A549 (cell line): ENCODE measurements at regions not wholly inside any gene's neighbourhood (a gene's known extent, or its start where the extent isn't known, plus 50 kb on each side); places are given as distances from the start of the nearest gene placed in this dataset.

Source experiments
- ATAC-seq, 2 experiments: fragments of 200-7000 bp in 1 of 2; fragments of >200 bp in 1 of 2; cut with Nextera tagmentation in 1 of 2; cut with Tn5 transposase in 1 of 2; 3 replicates each; pipeline versions ENCODE4 v1.8.0 to v1.9.1; 2018 to 2020; ENCODE audit warnings: mild to moderate bottlenecking in 1 of 2, moderate library complexity in 1 of 2
- CTCF ChIA-PET: fragments of 300-600 bp; sonication (Branson Sonifier 250); formaldehyde crosslinking; extraction: SDS; loops from one replicate; lab custom pipeline; 2021; ENCODE audit warnings: antibody characterized with exemption, inconsistent platforms; lab: Yijun Ruan, JAX
- POLR2A ChIA-PET: fragments of 350-600 bp; formaldehyde crosslinking; extraction: SDS; loops from one replicate; lab custom pipeline; 2021; ENCODE audit warnings: antibody characterized with exemption, inconsistent platforms; lab: Yijun Ruan, JAX
- DNase-seq, 2 experiments: peaks; one replicate each; pipeline versions ENCODE4 v3.0.0 to v3.0.0-alpha.2; 2011 to 2016; ENCODE audit warnings: low read depth in 1 of 2, low spot score in 1 of 2
- FAIRE-seq: peaks from 2 replicates; lab custom pipeline; 2011; peaks lifted over from hg19 to GRCh38; lab: Jason Lieb, UNC
- H3K27ac ChIP-seq, 2 experiments: fragments of >200 bp; sonication (Bioruptor Twin); formaldehyde crosslinking; 3 replicates each; pipeline ENCODE4 v1.5.1; 2016 to 2017
- H3K4me1 ChIP-seq: fragments of >200 bp; sonication (Bioruptor Twin); formaldehyde crosslinking; 3 replicates; pipeline ENCODE4 v1.6.1; 2016
- H3K4me2 ChIP-seq: fragments of >200 bp; sonication (Bioruptor Twin); formaldehyde crosslinking; 3 replicates; pipeline ENCODE4 v1.6.1; 2016
- H3K4me3 ChIP-seq: fragments of >200 bp; sonication (Bioruptor Twin); formaldehyde crosslinking; 3 replicates; pipeline ENCODE4 v1.5.1; 2016
- H3K9me3 ChIP-seq: fragments of >200 bp; sonication (Bioruptor Twin); formaldehyde crosslinking; 3 replicates; pipeline ENCODE4 v1.6.1; 2016
- BHLHE40 ChIP-seq: IDR thresholded peaks from 2 replicates; pipeline ENCODE4 v1.6.1; 2012; ENCODE audit warnings: low read depth, low read length, inconsistent platforms
- CBX8 ChIP-seq: fragments of 200-600 bp; sonication (generic); IDR thresholded peaks from 2 replicates; pipeline ENCODE4 v1.6.1; 2016
- CEBPB ChIP-seq, 2 experiments: fragments of >200 bp in 1 of 2; sonication (Bioruptor Twin) in 1 of 2; formaldehyde crosslinking in 1 of 2; IDR thresholded peaks; 2 replicates each; pipeline ENCODE4 v1.6.1; 2012 to 2016
- CHD4 ChIP-seq: fragments of 200-600 bp; sonication (generic); IDR thresholded peaks from 2 replicates; pipeline ENCODE4 v1.6.1; 2016; ENCODE audit warnings: antibody characterized with exemption, mild to moderate bottlenecking, borderline replicate concordance
- FOSB ChIP-seq: fragments of 250-450 bp; sonication (Bioruptor Pico); IDR thresholded peaks from 2 replicates; pipeline ENCODE4 v1.5.0; 2020; ENCODE audit warnings: mild to moderate bottlenecking, moderate library complexity
- FOSL2 ChIP-seq, 2 experiments: fragments of 450-650 bp in 1 of 2; fragments of >200 bp in 1 of 2; sonication (Bioruptor Twin) in 1 of 2; formaldehyde crosslinking; IDR thresholded peaks; 2 replicates each; pipeline versions ENCODE4 v1.5.0 to v1.6.1; 2016 to 2020; ENCODE audit warnings: mild to moderate bottlenecking in 1 of 2, moderate library complexity in 1 of 2
- GATA3 ChIP-seq: IDR thresholded peaks from 2 replicates; pipeline ENCODE4 v1.6.1; 2012; ENCODE audit warnings: borderline replicate concordance
- HES2 ChIP-seq: fragments of >200 bp; sonication (Bioruptor Twin); formaldehyde crosslinking; IDR thresholded peaks from 2 replicates; pipeline ENCODE4 v1.6.1; 2016
- JUNB ChIP-seq: fragments of >200 bp; sonication (Bioruptor Twin); formaldehyde crosslinking; IDR thresholded peaks from 2 replicates; pipeline ENCODE4 v1.6.1; 2016
- KDM1A ChIP-seq: fragments of 200-600 bp; sonication (generic); IDR thresholded peaks from 2 replicates; pipeline ENCODE4 v1.6.1; 2016; ENCODE audit warnings: low read depth, mild to moderate bottlenecking
- MAX ChIP-seq: IDR thresholded peaks from 2 replicates; pipeline ENCODE4 v1.6.1; 2012
- MAZ ChIP-seq: fragments of 150-350 bp; IDR thresholded peaks from 2 replicates; pipeline ENCODE4 v1.6.1; 2014; ENCODE audit warnings: antibody characterized with exemption, low read depth, low read length, borderline replicate concordance
- NFE2L2 ChIP-seq: fragments of 150-350 bp; conservative IDR thresholded peaks from 2 replicates; pipeline ENCODE4 v1.6.1; 2014; ENCODE audit warnings: low read length
- NR3C1 ChIP-seq: fragments of >200 bp; sonication (Bioruptor Twin); formaldehyde crosslinking; IDR thresholded peaks from 3 replicates; pipeline ENCODE4 v1.6.1; 2017
- RCOR1 ChIP-seq: fragments of 150-350 bp; IDR thresholded peaks from 2 replicates; pipeline ENCODE4 v1.6.1; 2014; ENCODE audit warnings: antibody characterized with exemption, low read length, low read depth
- RFX5 ChIP-seq: fragments of 450-650 bp; IDR thresholded peaks from 2 replicates; pipeline ENCODE4 v1.7.1; 2014; ENCODE audit warnings: antibody characterized with exemption, mild to moderate bottlenecking, moderate library complexity
- SMC3 ChIP-seq: fragments of >200 bp; sonication (Bioruptor Twin); formaldehyde crosslinking; IDR thresholded peaks from 3 replicates; pipeline ENCODE4 v1.6.1; 2018; ENCODE audit warnings: inconsistent platforms
- ZNF302 ChIP-seq: fragments of 250-450 bp; sonication (Bioruptor Pico); IDR thresholded peaks from 2 replicates; pipeline ENCODE4 v1.9.0; 2021; ENCODE audit warnings: inconsistent platforms, mild to moderate bottlenecking, moderate library complexity
- WGBS: methylation state at CpG from one replicate; pipeline ENCODE4 v1.1.6; 2017; ENCODE audit errors: missing lambda C conversion rate; 5-methylcytosine and 5-hydroxymethylcytosine counted together
- TF ChIP-seq, protein P1 (sequence below): fragments of 250-450 bp; sonication (Bioruptor Pico); IDR thresholded peaks from 2 replicates; pipeline ENCODE4 v1.5.0; 2020; ENCODE audit warnings: low read depth, mild to moderate bottlenecking, moderate library complexity

- ChIA-PET POLR2A (no interaction called here), CTCF (no interaction called here)
- no peaks in the 10 kb centered on the region for H3K4me1 ChIP-seq
- DNase-seq (no peak), FAIRE-seq (no peak), ATAC-seq (no peak)
- H3K9me3 ChIP-seq = no peaks in the 10 kb centered on the region
- no peak overlapping the region for H3K27ac ChIP-seq
- H3K4me3 ChIP-seq = no peak overlapping the region
- 59% methylated on average over 5 of the region's 5 CpGs for WGBS
- H3K4me2 ChIP-seq = no peak overlapping the region
- TF ChIP-seq RFX5 (no peak), RCOR1 (no peak), ZNF302 (CRISPR knock-in tag) (no peak), NR3C1 (no peak), GATA3 (no peak), BHLHE40 (no peak), MAX (no peak)
- TF ChIP-seq, all 56 proteins: peak for 0
Measured at GRCh38 chr16:6646891-6647290, 685.8 kb upstream of the RBFOX1 start.

GRCh38 chr16:6645768-6646568, 686.7 kb upstream of the RBFOX1 start:
- POLR2A ChIA-PET = no interaction called here
- Histone ChIP-seq H3K27ac (no peak overlapping the region), H3K4me2 (no peak overlapping the region), H3K4me3 (no peak overlapping the region), H3K4me1 (no peaks in the 10 kb centered on the region), H3K9me3 (no peaks in the 10 kb centered on the region)
- 28% methylated on average over 25 of the region's 25 CpGs for WGBS
- TF ChIP-seq HES2 (no peak), JUNB (no peak), CEBPB (IDR thresholded peaks at IDR 0.05) (no peak), MAZ (no peak)
- TF ChIP-seq, protein P1, sequence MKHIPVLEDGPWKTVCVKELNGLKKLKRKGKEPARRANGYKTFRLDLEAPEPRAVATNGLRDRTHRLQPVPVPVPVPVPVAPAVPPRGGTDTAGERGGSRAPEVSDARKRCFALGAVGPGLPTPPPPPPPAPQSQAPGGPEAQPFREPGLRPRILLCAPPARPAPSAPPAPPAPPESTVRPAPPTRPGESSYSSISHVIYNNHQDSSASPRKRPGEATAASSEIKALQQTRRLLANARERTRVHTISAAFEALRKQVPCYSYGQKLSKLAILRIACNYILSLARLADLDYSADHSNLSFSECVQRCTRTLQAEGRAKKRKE = no peak
- no peak for DNase-seq
- ATAC-seq = no peak
- FAIRE-seq = no peak
- CTCF ChIA-PET = interaction anchor here (0.8 kb wide), 1 partner anchor 13 kb away, joined by 3 read pairs; no protein-coding TSS in a partner anchor

GRCh38 chr16:6644916-6645315, 687.7 kb upstream of the RBFOX1 start:
- H3K4me2 ChIP-seq = no peak overlapping the region
- POLR2A ChIA-PET = no interaction called here
- CTCF ChIA-PET = interaction anchor here (0.6 to 3.5 kb wide), 3 partner anchors 12 to 1405 kb away, joined by 3 to 11 read pairs (median 3); no protein-coding TSS in a partner anchor
- no peak overlapping the region for H3K4me3 ChIP-seq
- no peak for FAIRE-seq
- no peaks in the 10 kb centered on the region for H3K9me3 ChIP-seq
- H3K27ac ChIP-seq = no peak overlapping the region
- ATAC-seq = no peak
- H3K4me1 ChIP-seq = no peaks in the 10 kb centered on the region
- WGBS = 3% methylated on average over 4 of the region's 4 CpGs
- no peak for TF ChIP-seq NR3C1
- no peak for TF ChIP-seq MAZ
- TF ChIP-seq FOSB (CRISPR knock-in tag) = no peak
- TF ChIP-seq SMC3 = no peak
- no peak for TF ChIP-seq NFE2L2
- no peak for TF ChIP-seq CHD4
- no peak for TF ChIP-seq CEBPB (IDR thresholded peaks at IDR 0.05)
- TF ChIP-seq CBX8 = no peak
- TF ChIP-seq FOSL2 (IDR thresholded peaks at IDR 0.05) = no peak
- TF ChIP-seq FOSL2 (CRISPR knock-in tag; IDR thresholded peaks at IDR 0.05) = no peak
- TF ChIP-seq KDM1A = no peak
- no peak for DNase-seq
